Progenitor cell of endocrine pancreas (in vitro differentiated cells): ENCODE measurements at regions not wholly inside any gene's neighbourhood (a gene's known extent, or its start where the extent isn't known, plus 50 kb on each side); places are given as distances from the start of the nearest gene placed in this dataset.

Source experiments
- DNase-seq: peaks from one replicate; pipeline ENCODE4 v3.0.0; 2021; ENCODE audit warnings: low spot score; ENCODE audit not compliant: unreplicated experiment
- H3K27ac Mint-ChIP-seq: 2 replicates; pipeline ENCODE4 v1.8.0; 2021; ENCODE audit warnings: mild to moderate bottlenecking, moderate library complexity, mixed read lengths
- H3K27me3 Mint-ChIP-seq: 2 replicates; pipeline ENCODE4 v1.8.0; 2021; ENCODE audit warnings: mixed read lengths
- H3K36me3 Mint-ChIP-seq: 2 replicates; pipeline ENCODE4 v1.8.0; 2022; ENCODE audit warnings: mixed read lengths; ENCODE audit not compliant: insufficient read depth
- H3K4me1 Mint-ChIP-seq: 2 replicates; pipeline ENCODE4 v1.8.0; 2021; ENCODE audit warnings: low read depth, mixed read lengths
- H3K4me3 Mint-ChIP-seq: 2 replicates; pipeline ENCODE4 v1.8.0; 2021; ENCODE audit warnings: low read depth, mild to moderate bottlenecking, moderate library complexity, mixed read lengths
- H3K9me3 Mint-ChIP-seq: 2 replicates; pipeline ENCODE4 v1.8.0; 2021; ENCODE audit warnings: low read depth, mixed read lengths
- TF ChIP-seq, protein P1 (sequence below): fragments of 200-600 bp; sonication (generic); IDR thresholded peaks from one replicate; pipeline ENCODE4 v1.5.0; 2021; ENCODE audit warnings: antibody characterized with exemption, mild to moderate bottlenecking; ENCODE audit not compliant: unreplicated experiment

DNA sequence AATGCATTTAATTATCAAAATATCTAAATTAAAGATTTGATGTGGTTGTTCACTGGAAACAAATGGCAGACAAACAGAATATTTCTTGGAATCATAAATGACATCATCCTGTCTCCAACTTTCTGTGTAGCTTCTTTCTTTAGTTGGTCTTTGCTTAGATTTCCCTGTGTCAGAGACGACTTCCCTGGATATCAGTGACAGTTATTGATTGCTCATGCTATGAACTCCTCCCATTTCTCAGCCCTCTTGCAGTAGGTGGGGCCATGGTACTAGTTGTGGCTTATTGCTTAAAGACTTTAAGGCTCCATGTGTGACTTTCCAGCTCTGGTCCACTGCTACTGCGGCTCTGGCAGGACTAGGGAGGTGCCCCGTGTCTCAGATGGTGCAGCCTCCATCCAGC, 592.6 kb downstream of the MTRR start:
- Mint-ChIP-seq H3K27ac (no peak overlapping the region), H3K27me3 (no peaks in the 10 kb centered on the region), H3K4me1 (peaks cover 7% of the 10 kb centered on the region), H3K36me3 (peaks cover 2% of the 10 kb centered on the region), H3K4me3 (no peak overlapping the region), H3K9me3 (peaks cover 8% of the 10 kb centered on the region)
- TF ChIP-seq, protein P1, sequence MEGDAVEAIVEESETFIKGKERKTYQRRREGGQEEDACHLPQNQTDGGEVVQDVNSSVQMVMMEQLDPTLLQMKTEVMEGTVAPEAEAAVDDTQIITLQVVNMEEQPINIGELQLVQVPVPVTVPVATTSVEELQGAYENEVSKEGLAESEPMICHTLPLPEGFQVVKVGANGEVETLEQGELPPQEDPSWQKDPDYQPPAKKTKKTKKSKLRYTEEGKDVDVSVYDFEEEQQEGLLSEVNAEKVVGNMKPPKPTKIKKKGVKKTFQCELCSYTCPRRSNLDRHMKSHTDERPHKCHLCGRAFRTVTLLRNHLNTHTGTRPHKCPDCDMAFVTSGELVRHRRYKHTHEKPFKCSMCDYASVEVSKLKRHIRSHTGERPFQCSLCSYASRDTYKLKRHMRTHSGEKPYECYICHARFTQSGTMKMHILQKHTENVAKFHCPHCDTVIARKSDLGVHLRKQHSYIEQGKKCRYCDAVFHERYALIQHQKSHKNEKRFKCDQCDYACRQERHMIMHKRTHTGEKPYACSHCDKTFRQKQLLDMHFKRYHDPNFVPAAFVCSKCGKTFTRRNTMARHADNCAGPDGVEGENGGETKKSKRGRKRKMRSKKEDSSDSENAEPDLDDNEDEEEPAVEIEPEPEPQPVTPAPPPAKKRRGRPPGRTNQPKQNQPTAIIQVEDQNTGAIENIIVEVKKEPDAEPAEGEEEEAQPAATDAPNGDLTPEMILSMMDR: no peak
- DNase-seq: no peak

DNA sequence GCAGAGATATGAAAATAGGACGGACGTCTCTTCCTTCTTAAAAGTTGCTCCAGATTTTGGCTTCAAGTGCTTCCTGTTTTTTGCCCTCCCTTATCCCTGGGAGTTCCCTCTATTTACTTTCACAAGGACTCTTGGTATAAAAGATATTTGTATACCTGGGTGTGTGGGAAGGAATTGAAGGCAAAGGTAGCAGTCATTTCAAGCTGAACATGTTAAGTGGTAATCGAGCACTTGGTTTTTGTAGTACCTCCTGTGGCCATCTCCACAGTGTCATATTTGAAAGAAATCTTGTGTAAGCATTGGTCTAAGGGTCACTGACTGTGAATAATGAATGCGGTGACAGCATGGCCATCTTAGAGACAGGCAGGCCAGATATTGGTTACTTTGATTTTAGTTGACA, 593.6 kb downstream of the MTRR start:
- Mint-ChIP-seq H3K4me1 (peaks cover 7% of the 10 kb centered on the region), H3K9me3 (peaks cover 4% of the 10 kb centered on the region), H3K4me3 (no peak overlapping the region), H3K27ac (no peak overlapping the region), H3K36me3 (no peaks in the 10 kb centered on the region), H3K27me3 (no peaks in the 10 kb centered on the region)
- DNase-seq: no peak
- TF ChIP-seq, protein P1: no peak

DNA sequence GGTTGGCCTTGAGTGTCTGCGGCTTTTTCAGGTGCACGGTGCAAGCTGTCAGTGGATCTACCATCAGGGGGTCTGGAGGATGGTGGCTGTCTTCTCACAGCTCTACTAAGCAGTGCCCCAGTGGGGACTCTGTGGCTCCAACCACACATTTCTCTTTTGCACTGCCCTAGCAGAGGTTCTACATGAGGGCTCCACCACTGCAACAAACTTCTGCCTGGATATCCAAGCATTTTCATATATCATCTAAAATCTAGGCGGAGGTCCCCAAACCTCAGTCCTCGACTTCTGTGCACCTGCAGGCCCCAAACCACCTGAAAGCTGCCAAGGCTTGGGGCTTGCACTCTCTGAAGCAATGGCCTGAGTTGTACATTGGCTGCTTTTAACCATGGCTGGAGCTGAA, 601.5 kb downstream of the MTRR start:
- Mint-ChIP-seq H3K9me3 (peaks cover 25% of the 10 kb centered on the region), H3K27ac (no peak overlapping the region), H3K27me3 (no peaks in the 10 kb centered on the region), H3K36me3 (peaks cover 11% of the 10 kb centered on the region), H3K4me3 (no peak overlapping the region), H3K4me1 (peaks cover 8% of the 10 kb centered on the region)
- DNase-seq: no peak
- TF ChIP-seq, protein P1: no peak

DNA sequence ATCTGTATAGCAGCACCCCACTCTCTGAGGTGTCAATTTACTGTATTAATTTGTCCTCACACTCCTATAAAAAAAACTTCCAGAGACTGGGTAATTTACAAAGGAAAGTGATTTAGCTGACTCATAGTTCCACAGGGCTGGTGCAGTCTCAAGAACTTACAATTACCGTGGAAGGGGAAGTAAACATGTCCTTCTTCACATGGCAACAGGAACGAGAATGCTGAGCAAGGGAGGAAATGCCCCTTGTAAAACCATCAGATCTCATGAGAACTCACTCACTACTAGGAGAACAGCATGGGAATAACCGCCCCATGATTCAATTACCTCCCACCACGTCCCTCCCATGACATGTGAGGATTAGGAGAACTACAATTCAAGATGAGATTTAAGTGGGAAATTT, 602.6 kb downstream of the MTRR start:
- H3K4me1 Mint-ChIP-seq: peaks cover 8% of the 10 kb centered on the region
- no peaks in the 10 kb centered on the region for H3K27me3 Mint-ChIP-seq
- H3K36me3 Mint-ChIP-seq: peaks cover 11% of the 10 kb centered on the region
- TF ChIP-seq, protein P1: no peak
- H3K9me3 Mint-ChIP-seq: peaks cover 25% of the 10 kb centered on the region
- DNase-seq: no peak
- H3K27ac Mint-ChIP-seq: no peak overlapping the region
- no peak overlapping the region for H3K4me3 Mint-ChIP-seq

DNA sequence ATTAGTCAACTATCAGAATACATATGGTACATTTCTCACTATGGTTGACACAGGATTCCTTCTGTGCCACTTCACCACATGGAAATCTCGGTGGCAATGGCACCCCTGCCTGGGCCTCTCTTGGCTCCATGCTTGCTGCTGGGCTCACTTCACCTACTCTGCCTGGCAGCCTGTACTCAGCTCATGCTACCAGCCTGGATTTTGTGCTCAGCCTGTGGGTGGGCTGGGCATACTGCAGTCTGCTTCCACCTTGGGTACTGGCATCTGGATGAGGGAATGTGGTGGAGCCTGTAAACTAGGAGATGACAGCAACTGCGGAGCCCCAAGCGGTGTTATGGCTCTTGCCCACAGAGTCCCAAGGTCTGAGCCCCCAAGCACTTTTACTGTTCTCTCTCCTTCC, 604.1 kb downstream of the MTRR start:
- H3K36me3 Mint-ChIP-seq: peaks cover 11% of the 10 kb centered on the region
- H3K4me1 Mint-ChIP-seq: peaks cover 8% of the 10 kb centered on the region
- H3K9me3 Mint-ChIP-seq: peaks cover 25% of the 10 kb centered on the region
- H3K27me3 Mint-ChIP-seq: no peaks in the 10 kb centered on the region
- H3K4me3 Mint-ChIP-seq: no peak overlapping the region
- no peak overlapping the region for H3K27ac Mint-ChIP-seq
- no peak for DNase-seq
- TF ChIP-seq, protein P1: no peak
